H1 (cell line): ENCODE measurements at regions not wholly inside any gene's neighbourhood (a gene's known extent, or its start where the extent isn't known, plus 50 kb on each side); places are given as distances from the start of the nearest gene placed in this dataset.

Source experiments
- CTCF ChIA-PET: fragments of 300-600 bp; sonication (Branson Sonifier 250); formaldehyde crosslinking; loops from one replicate; lab custom pipeline; 2021; ENCODE audit not compliant: partially characterized antibody; lab: Charles Lee
- POLR2A ChIA-PET: fragments of 300-600 bp; sonication (Branson Sonifier 250); formaldehyde crosslinking; loops from one replicate; lab custom pipeline; 2021; ENCODE audit warnings: inconsistent platforms; ENCODE audit not compliant: partially characterized antibody; lab: Charles Lee
- DNase-seq, 2 experiments: peaks; one replicate each; pipeline versions ENCODE4 v3.0.0 to v3.0.0-alpha.2; 2010 to 2022; ENCODE audit warnings: low spot score in 2 of 2, low read depth in 1 of 2, mixed read lengths in 1 of 2
- FAIRE-seq: peaks from 2 replicates; lab custom pipeline; 2011; peaks lifted over from hg19 to GRCh38; lab: Jason Lieb, UNC
- H2AFZ ChIP-seq: 2 replicates; pipeline ENCODE4 v1.8.1; 2012; ENCODE audit warnings: low read length, inconsistent platforms
- H2AK5ac ChIP-seq: 2 replicates; pipeline ENCODE4 v1.6.1; 2013; ENCODE audit warnings: low read depth, low read length
- H2BK120ac ChIP-seq: replicated peaks from 2 replicates; pipeline ENCODE3; 2013; ENCODE audit warnings: low read depth, low read length, inconsistent platforms
- H2BK12ac ChIP-seq: 2 replicates; pipeline ENCODE4 v1.6.1; 2013; ENCODE audit warnings: low read depth, low read length
- H2BK15ac ChIP-seq: 2 replicates; pipeline ENCODE4 v1.6.1; 2013; ENCODE audit warnings: low read length
- H2BK20ac ChIP-seq: 2 replicates; pipeline ENCODE4 v1.6.1; 2013; ENCODE audit warnings: low read length
- H2BK5ac ChIP-seq: 2 replicates; pipeline ENCODE4 v1.6.1; 2013; ENCODE audit warnings: low read depth, low read length
- H3K14ac ChIP-seq: 2 replicates; pipeline ENCODE4 v1.6.1; 2013; ENCODE audit warnings: inconsistent platforms; ENCODE audit not compliant: insufficient read length
- H3K18ac ChIP-seq: 2 replicates; pipeline ENCODE4 v1.6.1; 2013; ENCODE audit warnings: low read length; ENCODE audit errors: extremely low read depth
- H3K23ac ChIP-seq: 2 replicates; pipeline ENCODE4 v1.6.1; 2013; ENCODE audit warnings: inconsistent platforms; ENCODE audit not compliant: insufficient read length
- H3K23me2 ChIP-seq: 2 replicates; pipeline ENCODE4 v1.6.1; 2013; ENCODE audit warnings: low read depth, low read length
- H3K27ac ChIP-seq: 2 replicates; pipeline ENCODE4 v1.6.1; 2011; ENCODE audit warnings: low read depth, low read length, inconsistent platforms
- H3K27me3 ChIP-seq, 4 experiments: replicated peaks in 1 of 4; 1 replicate in 1 of 4; 2 replicates in 3 of 4; pipeline versions ENCODE4 v1.6.1 to v1.8.1; 2011 to 2013; ENCODE audit warnings: low read length in 3 of 4, mild to moderate bottlenecking in 3 of 4, inconsistent platforms in 2 of 4, mixed read lengths in 2 of 4, moderate library complexity in 1 of 4; ENCODE audit not compliant: control insufficient read depth in 3 of 4, insufficient read depth in 3 of 4; ENCODE audit errors: extremely low read depth in 1 of 4
- H3K36me3 ChIP-seq, 4 experiments: 2 replicates each; pipeline versions ENCODE4 v1.6.1 to v1.8.1; 2011 to 2013; ENCODE audit warnings: mild to moderate bottlenecking in 4 of 4, low read length in 3 of 4, moderate library complexity in 2 of 4, control low read depth in 1 of 4, inconsistent platforms in 1 of 4; ENCODE audit not compliant: insufficient read depth in 4 of 4, control insufficient read depth in 2 of 4
- H3K4ac ChIP-seq: replicated peaks from 2 replicates; pipeline ENCODE3; 2013; ENCODE audit warnings: low read length, low read depth, mixed read lengths, inconsistent platforms; ENCODE audit not compliant: insufficient read length
- H3K4me1 ChIP-seq, 4 experiments: replicated peaks in 1 of 4; 1 replicate in 1 of 4; 2 replicates in 3 of 4; pipeline versions ENCODE4 v1.6.1 to v1.8.1; 2011 to 2013; ENCODE audit warnings: low read length in 3 of 4, inconsistent platforms in 2 of 4, mixed read lengths in 1 of 4; ENCODE audit not compliant: insufficient read depth in 4 of 4, control insufficient read depth in 3 of 4
- H3K4me2 ChIP-seq, 2 experiments: 2 replicates each; pipeline versions ENCODE4 v1.6.1 to v1.8.1; 2011 to 2013; ENCODE audit warnings: low read depth in 2 of 2, low read length in 2 of 2, control low read depth in 1 of 2, inconsistent platforms in 1 of 2, mild to moderate bottlenecking in 1 of 2; ENCODE audit not compliant: insufficient read depth in 1 of 2
- H3K4me3 ChIP-seq, 4 experiments: fragments of 200-600, 300-600 bp in 1 of 4; sonication (generic), shearing (Covaris generic), sonication (Bioruptor Twin) in 1 of 4; 2 replicates each; pipeline versions ENCODE4 v1.5.1 to v1.8.1; 2011 to 2016; ENCODE audit warnings: low read length in 4 of 4, low read depth in 3 of 4, control low read depth in 2 of 4, inconsistent platforms in 2 of 4, mild to moderate bottlenecking in 2 of 4, mixed read lengths in 1 of 4, moderate library complexity in 1 of 4; ENCODE audit not compliant: insufficient read depth in 2 of 4; ENCODE audit errors: extremely low read depth in 1 of 4
- H3K56ac ChIP-seq: replicated peaks from 2 replicates; pipeline ENCODE3; 2013; ENCODE audit warnings: low read depth, mild to moderate bottlenecking, mixed read lengths, low read length, inconsistent platforms; ENCODE audit not compliant: insufficient read length
- H3K79me1 ChIP-seq: 2 replicates; pipeline ENCODE4 v1.6.1; 2013; ENCODE audit warnings: low read depth, low read length, control low read depth
- H3K79me2 ChIP-seq, 2 experiments: 2 replicates each; pipeline versions ENCODE4 v1.6.1 to v1.8.1; 2012 to 2013; ENCODE audit warnings: low read length in 2 of 2, mild to moderate bottlenecking in 2 of 2, inconsistent platforms in 1 of 2; ENCODE audit not compliant: insufficient read depth in 2 of 2, control insufficient read depth in 1 of 2
- H3K9ac ChIP-seq, 4 experiments: replicated peaks in 1 of 4; 1 replicate in 1 of 4; 2 replicates in 3 of 4; pipeline versions ENCODE4 v1.6.1 to v1.8.1; 2011 to 2013; ENCODE audit warnings: low read depth in 3 of 4, low read length in 3 of 4, control low read depth in 2 of 4, mild to moderate bottlenecking in 2 of 4, moderate library complexity in 2 of 4, inconsistent platforms in 1 of 4; ENCODE audit errors: extremely low read depth in 1 of 4
- H3K9me3 ChIP-seq, 2 experiments: 2 replicates each; pipeline versions ENCODE4 v1.6.1 to v1.8.1; 2012 to 2013; ENCODE audit warnings: mild to moderate bottlenecking in 2 of 2, moderate library complexity in 2 of 2, control low read depth in 1 of 2, inconsistent platforms in 1 of 2, low read depth in 1 of 2, low read length in 1 of 2, mixed read lengths in 1 of 2; ENCODE audit not compliant: insufficient read depth in 2 of 2
- H4K20me1 ChIP-seq, 2 experiments: replicated peaks in 1 of 2; 2 replicates each; pipeline versions ENCODE3 to v1.8.1; 2011 to 2013; ENCODE audit warnings: inconsistent platforms in 2 of 2, low read length in 2 of 2, mild to moderate bottlenecking in 1 of 2; ENCODE audit not compliant: insufficient read depth in 2 of 2, control insufficient read depth in 1 of 2
- H4K5ac ChIP-seq: 2 replicates; pipeline ENCODE4 v1.6.1; 2013; ENCODE audit warnings: low read length, low read depth, mixed read lengths, inconsistent platforms; ENCODE audit not compliant: insufficient read length
- H4K8ac ChIP-seq: 2 replicates; pipeline ENCODE4 v1.8.0; 2013; ENCODE audit warnings: mild to moderate bottlenecking, moderate library complexity, low read length, inconsistent platforms; ENCODE audit not compliant: insufficient read depth; ENCODE audit errors: extremely low read depth
- H4K91ac ChIP-seq: replicated peaks from 2 replicates; pipeline ENCODE3; 2013; ENCODE audit warnings: low read length, mixed read lengths, inconsistent platforms; ENCODE audit not compliant: insufficient read length
- CEBPB ChIP-seq: IDR thresholded peaks from 2 replicates; pipeline ENCODE4 v1.6.1; 2012; ENCODE audit warnings: low read depth, low read length
- CHD1 ChIP-seq: IDR thresholded peaks from 2 replicates; pipeline ENCODE4 v1.6.1; 2012; ENCODE audit warnings: low read depth, low read length, improper control_type of control experiment
- CREB1 ChIP-seq: IDR thresholded peaks from 2 replicates; pipeline ENCODE4 v1.6.1; 2012; ENCODE audit warnings: inconsistent platforms
- JUND ChIP-seq: IDR thresholded peaks from 2 replicates; pipeline ENCODE4 v1.6.1; 2011; ENCODE audit warnings: mild to moderate bottlenecking, improper control_type of control experiment, low read length
- KDM1A ChIP-seq: fragments of 200-600, 300-600 bp; sonication (generic); IDR thresholded peaks from 2 replicates; pipeline ENCODE4 v1.7.1; 2016; ENCODE audit warnings: mild to moderate bottlenecking, low read length, borderline replicate concordance
- MAFK ChIP-seq: IDR thresholded peaks from 2 replicates; pipeline ENCODE4 v1.6.1; 2012; ENCODE audit warnings: low read depth, mild to moderate bottlenecking, improper control_type of control experiment, low read length
- PHF8 ChIP-seq: fragments of 200-600 bp; sonication (generic); conservative IDR thresholded peaks from 2 replicates; pipeline ENCODE4 v1.7.1; 2012; ENCODE audit warnings: low read depth, mild to moderate bottlenecking, inconsistent platforms, low read length, moderate library complexity
- POU5F1 ChIP-seq: IDR thresholded peaks from 2 replicates; pipeline ENCODE4 v1.6.1; 2011; ENCODE audit warnings: low read depth, mild to moderate bottlenecking, low read length, moderate library complexity
- RXRA ChIP-seq: IDR thresholded peaks from 2 replicates; pipeline ENCODE4 v1.6.1; 2011; ENCODE audit warnings: low read depth, mild to moderate bottlenecking, low read length, moderate library complexity; ENCODE audit not compliant: insufficient read depth
- SIN3A ChIP-seq, 2 experiments: IDR thresholded peaks in 1 of 2; conservative IDR thresholded peaks in 1 of 2; 2 replicates each; pipeline ENCODE4 v1.6.1; 2011 to 2012; ENCODE audit warnings: low read length in 2 of 2, improper control_type of control experiment in 1 of 2, low read depth in 1 of 2, mild to moderate bottlenecking in 1 of 2
- SIRT6 ChIP-seq: IDR thresholded peaks from one replicate; pipeline ENCODE4 v1.7.1; 2012; ENCODE audit warnings: low read length, inconsistent platforms
- SP2 ChIP-seq: IDR thresholded peaks from 2 replicates; pipeline ENCODE4 v1.6.1; 2012; ENCODE audit warnings: mild to moderate bottlenecking, low read length, inconsistent platforms
- TEAD4 ChIP-seq: IDR thresholded peaks from 2 replicates; pipeline ENCODE4 v1.6.1; 2012; ENCODE audit warnings: low read depth, low read length, inconsistent platforms, mixed read lengths
- WGBS, 2 experiments: shearing (Covaris generic) in 1 of 2; methylation state at CpG; one replicate each; pipeline versions ENCODE4 v1.1.6 to v1.1.7; 2013 to 2015; ENCODE audit warnings: low lambda C conversion rate in 2 of 2, mixed read lengths in 2 of 2, inconsistent platforms in 1 of 2, low coverage in 1 of 2, missing lambda C conversion rate in 1 of 2; ENCODE audit not compliant: insufficient replicate concordance in 2 of 2, insufficient coverage in 1 of 2, insufficient read length in 1 of 2; ENCODE audit errors: extremely low coverage in 1 of 2, missing lambda C conversion rate in 1 of 2; 5-methylcytosine and 5-hydroxymethylcytosine counted together
- TF ChIP-seq, protein P1 (sequence below): IDR thresholded peaks from 2 replicates; pipeline ENCODE4 v1.6.1; 2012; ENCODE audit warnings: inconsistent platforms

DNA sequence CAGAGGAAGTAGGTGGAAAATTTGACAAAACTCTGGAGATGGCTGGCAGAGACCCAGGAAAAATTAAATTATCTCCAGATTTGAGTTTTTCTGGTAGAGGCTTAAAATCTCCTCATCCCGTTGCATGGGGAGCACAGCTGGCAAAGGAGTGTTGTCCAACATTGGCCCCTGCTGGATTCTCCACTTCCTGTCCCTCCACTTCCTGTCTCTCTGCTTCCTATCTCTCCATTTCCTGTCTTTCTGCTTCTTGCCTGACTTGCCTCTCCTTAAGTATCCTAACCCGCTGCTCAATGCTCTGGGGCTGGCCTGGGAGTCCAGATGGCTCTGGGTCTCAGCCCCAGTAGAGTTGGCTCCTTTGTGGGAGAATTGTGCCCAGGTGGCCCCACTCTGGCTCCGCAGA is 65.8 kb upstream of the EMX2 start:
- Histone ChIP-seq H3K79me1 (no peaks in the 10 kb centered on the region), H3K23me2 (no peaks in the 10 kb centered on the region; the same call in 1 of the 2 replicates), H3K56ac (no peak overlapping the region), H3K4me2 (no peak overlapping the region), H3K18ac (no peak overlapping the region), H2AK5ac (no peak overlapping the region), H4K20me1 (no peaks in the 10 kb centered on the region), H3K79me2 (no peaks in the 10 kb centered on the region), H2BK120ac (no peak overlapping the region), H2BK12ac (no peak overlapping the region), H3K27ac (no peak overlapping the region), H3K4me3 (no peak overlapping the region), H2AFZ (no peak overlapping the region), H3K27me3 (peaks cover 0 to 2% (median 0%) of the 10 kb centered on the region in 4 experiments; a peak in 3 of 7 replicates), H3K4ac (no peak overlapping the region), H2BK5ac (no peak overlapping the region), H3K14ac (no peak overlapping the region), H4K8ac (no peak overlapping the region), H4K91ac (no peak overlapping the region), H3K9ac (no peak overlapping the region), H3K9me3 (no peaks in the 10 kb centered on the region), H3K36me3 (no peaks in the 10 kb centered on the region), H3K4me1 (0 out of 7 replicates have a peak, but pooled peaks cover 0 to 1% (median 0%) of the 10 kb centered on the region in 4 experiments), H3K23ac (no peak overlapping the region), H2BK15ac (no peak overlapping the region), H2BK20ac (no peak overlapping the region), H4K5ac (no peak overlapping the region)
- TF ChIP-seq, protein P1, sequence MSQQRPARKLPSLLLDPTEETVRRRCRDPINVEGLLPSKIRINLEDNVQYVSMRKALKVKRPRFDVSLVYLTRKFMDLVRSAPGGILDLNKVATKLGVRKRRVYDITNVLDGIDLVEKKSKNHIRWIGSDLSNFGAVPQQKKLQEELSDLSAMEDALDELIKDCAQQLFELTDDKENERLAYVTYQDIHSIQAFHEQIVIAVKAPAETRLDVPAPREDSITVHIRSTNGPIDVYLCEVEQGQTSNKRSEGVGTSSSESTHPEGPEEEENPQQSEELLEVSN, result no peak
- no peak for TF ChIP-seq MAFK
- TF ChIP-seq TEAD4, result no peak
- TF ChIP-seq SIRT6, result no peak
- no peak for TF ChIP-seq SIN3A (conservative IDR thresholded peaks at IDR 0.05 in 1 of 2, IDR thresholded peaks at IDR 0.05 in 1 of 2; ENCODE audit: low read depth in 1 of 2, low read length in 2 of 2)
- TF ChIP-seq CEBPB, result no peak
- no peak for TF ChIP-seq RXRA
- no peak for TF ChIP-seq CREB1
- no peak for TF ChIP-seq CHD1
- TF ChIP-seq JUND, result no peak
- no peak for TF ChIP-seq PHF8
- no peak for TF ChIP-seq KDM1A
- no peak for TF ChIP-seq POU5F1
- no peak for TF ChIP-seq SP2
- WGBS, 2 experiments, result 82% methylated on average over 3 of the region's 3 CpGs; no CpG with 5 or more reads in 1 of the 2 experiments
- ChIA-PET CTCF (interaction anchor here (1.5 kb wide), 1 partner anchor 10 kb away, joined by 4 read pairs; no protein-coding TSS in a partner anchor), POLR2A (no interaction called here)
- DNase-seq, result no peak
- no peak for FAIRE-seq
